HG02938 (cell line): ENCODE measurements at regions not wholly inside any gene's neighbourhood (a gene's known extent, or its start where the extent isn't known, plus 50 kb on each side); places are given as distances from the start of the nearest gene placed in this dataset.
"Not testable (repeated sequence)": the region's sequence is repeated elsewhere in the genome, so short reads cannot be mapped to it uniquely, and the experiment has no call there.

Source experiments
- ATAC-seq: cut with Tn5 transposase; IDR thresholded peaks from one replicate; pipeline ENCODE4 v1.9.1; 2021; ENCODE audit warnings: mild to moderate bottlenecking, moderate library complexity; ENCODE audit not compliant: unreplicated experiment

DNA sequence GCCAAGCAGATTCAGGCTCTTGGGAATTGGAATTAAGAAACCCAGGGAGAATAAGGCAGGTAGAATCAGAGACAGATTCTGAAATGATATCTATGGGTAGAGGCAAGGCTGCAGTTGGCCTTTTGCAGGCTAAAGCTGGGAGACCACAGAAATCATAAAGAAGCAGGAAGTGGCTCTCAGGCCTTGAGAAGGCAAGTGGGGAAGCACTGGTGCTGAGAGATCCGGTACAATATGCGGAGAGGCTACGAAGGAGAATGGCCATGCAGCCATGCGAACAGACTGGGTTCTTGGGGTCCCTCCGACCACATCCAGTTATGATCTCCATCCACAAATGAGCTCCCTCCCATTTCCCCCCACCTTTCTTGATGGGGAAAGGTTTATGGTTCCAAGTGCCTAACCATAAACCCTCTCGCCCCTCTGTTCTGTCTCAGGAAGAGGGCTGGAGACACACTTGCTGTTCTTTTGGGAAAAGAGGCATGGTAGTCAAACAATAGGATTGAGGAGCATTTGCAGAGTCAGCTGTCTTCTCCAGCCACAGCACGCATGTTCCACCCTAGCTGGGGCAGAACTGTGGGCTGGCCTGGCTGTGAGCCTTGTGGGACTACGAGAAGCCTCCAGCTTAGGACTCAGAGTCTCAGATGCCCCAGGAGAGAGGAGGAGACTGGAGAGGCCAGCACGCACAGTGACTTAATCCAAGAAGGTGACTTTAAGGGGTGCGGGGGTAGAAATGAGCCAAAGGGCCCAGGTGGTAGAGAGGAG lies 99.6 kb downstream of the RPLP1 start:
- no peak for ATAC-seq

DNA sequence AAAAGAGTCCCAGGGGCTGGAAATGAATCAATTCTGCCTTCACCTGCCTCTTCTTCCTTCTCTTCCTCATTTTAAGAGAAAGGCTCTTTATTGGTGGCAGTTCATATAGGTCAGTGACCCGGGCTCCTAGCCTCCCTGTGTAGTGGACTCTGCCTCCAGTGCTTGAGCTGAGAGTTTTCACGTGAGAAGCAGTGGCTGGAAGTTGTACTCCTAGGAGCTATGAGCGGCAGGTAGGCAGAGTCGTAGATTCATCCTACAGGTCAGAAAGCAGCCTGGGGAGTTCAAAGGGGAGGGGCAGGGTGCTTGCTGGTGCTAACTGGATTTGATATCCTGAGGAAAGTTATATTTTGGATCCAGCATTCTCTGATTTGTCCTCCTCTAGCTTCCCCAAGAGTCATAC lies 101.1 kb downstream of the RPLP1 start:
- ATAC-seq, result no peak

DNA sequence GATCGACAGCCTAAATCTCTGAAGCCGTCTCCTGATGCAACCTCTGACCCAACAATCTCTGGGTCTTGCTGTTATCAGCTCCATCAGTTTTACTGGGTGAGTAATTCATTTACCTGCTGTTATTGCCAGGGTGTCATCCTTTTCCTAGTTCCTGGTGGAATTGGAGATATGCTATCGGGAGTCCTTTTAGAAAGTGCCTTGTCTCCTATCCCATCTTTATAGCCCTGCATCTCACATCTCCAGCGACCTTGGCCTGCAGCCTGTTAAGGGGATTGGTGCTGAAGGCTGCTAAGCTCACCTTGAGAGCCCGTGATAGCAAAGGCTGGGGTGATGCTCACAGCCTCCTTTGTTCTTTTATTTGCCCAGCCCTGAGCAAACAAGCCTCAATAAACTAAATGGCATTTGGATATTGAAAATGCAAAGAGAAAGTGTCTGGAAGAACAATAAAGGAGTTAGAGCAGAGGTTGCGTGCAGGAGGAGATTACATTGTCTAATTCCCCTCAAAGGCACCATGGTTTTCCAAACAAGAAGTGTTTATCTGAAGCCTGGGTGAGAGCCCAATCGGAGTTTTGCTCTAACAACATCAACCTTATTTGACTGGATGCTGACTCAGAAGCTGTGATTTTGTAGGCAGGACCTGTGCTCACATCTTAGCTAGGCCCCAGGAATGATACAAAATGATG lies 101.8 kb downstream of the RPLP1 start:
- no peak for ATAC-seq

DNA sequence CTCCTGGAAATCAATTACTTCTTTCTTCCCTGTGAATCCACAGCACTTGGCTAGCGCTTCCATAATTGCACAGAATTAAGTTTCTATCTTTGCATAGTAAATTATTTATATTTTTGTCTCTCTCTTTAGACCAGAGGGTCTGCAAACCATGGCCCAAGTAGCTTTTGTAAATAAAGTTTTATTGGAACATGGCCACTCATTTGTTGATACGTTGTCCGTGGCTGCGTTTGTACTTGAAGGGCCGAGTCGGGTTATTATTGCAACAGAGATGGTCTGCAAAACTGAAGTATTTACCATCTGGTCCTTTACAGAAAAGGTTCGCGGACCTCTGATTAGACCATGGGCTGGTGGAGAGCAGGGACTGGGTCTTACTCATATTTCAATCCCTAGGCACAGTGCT lies 102.5 kb downstream of the RPLP1 start:
- ATAC-seq, result no peak

DNA sequence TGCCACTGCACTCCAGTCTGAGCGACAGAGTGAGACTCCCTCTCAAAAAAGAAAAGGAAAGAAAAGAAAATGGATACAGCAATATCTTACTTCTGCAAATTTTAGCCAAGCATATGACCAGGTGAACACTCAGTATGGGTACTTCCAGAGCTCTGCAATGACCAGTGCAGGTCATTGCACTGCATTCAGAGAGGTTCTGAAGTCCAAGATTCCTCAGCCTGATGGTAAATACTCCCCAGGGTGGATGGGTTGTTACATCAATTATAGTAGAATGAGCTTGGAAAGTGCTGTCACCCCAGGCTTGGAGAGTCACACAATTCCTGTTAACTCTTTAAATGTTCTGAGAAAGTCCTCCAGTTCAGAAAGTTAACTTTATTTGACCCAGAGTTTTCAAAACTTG lies 103.7 kb downstream of the RPLP1 start:
- no peak for ATAC-seq

DNA sequence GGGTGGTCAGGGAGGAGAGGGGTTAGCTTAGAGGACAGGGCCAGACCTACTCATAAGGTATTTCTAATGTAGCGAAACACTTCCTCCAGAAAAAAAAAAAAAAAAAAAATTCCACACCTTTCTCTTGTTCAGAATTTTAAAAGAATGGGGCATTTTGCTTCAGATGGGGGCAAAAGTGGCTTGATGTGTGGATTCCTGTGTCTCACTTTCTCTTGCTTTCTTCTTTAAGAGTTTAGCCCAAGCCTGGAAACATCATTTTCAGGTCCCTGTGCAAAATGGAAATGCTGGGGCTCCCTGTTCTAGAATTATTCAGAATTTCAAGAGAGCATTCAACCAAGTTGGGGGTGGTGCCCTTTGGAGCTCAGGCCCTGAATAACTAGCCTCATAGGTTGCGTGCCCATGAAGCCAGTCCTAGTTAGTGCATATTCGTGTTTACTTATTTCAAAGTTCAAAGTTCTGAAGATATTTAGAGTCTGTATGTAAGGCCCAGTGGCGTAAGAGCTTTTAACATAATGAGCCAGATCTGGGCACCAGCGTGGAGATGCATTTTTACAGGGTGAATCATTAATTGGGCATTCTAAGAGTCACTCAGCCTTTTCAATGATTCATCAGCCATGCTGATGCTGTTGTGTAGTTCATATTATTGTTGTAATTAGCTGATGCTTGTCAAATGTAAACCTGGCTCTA lies 104.5 kb downstream of the RPLP1 start:
- ATAC-seq, result no peak

DNA sequence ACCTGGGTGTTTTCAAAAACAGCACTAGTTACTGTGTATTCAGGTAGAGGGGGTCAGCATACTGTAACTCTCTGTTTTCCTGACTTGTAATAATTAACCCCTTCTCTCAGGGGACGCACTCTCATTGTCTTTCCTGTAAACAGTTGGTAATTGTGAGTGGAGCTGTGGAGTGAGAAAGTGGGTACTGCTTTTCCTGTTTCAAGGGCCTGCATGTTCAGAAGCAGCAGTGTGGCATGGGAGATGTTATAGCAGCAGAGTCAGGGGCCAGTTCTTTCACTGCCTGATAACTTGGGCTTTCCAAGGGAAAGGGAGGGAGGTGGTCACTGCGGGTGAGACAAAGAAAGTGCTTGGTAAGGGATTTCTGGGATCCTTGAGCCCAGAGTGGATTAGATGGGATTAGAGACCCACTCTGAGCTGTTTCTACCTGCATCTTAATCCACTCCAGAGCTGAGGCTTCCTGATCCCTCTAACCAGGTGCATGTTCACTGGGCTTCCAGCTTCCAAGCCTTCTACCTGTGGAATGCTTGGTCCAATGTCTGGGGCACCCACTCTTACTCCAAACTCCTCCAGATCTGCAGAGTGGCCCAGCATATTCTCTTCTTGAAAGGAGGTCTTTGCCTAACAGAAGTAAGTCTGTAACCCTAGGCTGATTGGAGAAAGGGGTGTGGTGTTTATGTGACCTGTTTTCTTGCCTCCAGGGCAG lies 105.2 kb downstream of the RPLP1 start:
- ATAC-seq, result no peak

DNA sequence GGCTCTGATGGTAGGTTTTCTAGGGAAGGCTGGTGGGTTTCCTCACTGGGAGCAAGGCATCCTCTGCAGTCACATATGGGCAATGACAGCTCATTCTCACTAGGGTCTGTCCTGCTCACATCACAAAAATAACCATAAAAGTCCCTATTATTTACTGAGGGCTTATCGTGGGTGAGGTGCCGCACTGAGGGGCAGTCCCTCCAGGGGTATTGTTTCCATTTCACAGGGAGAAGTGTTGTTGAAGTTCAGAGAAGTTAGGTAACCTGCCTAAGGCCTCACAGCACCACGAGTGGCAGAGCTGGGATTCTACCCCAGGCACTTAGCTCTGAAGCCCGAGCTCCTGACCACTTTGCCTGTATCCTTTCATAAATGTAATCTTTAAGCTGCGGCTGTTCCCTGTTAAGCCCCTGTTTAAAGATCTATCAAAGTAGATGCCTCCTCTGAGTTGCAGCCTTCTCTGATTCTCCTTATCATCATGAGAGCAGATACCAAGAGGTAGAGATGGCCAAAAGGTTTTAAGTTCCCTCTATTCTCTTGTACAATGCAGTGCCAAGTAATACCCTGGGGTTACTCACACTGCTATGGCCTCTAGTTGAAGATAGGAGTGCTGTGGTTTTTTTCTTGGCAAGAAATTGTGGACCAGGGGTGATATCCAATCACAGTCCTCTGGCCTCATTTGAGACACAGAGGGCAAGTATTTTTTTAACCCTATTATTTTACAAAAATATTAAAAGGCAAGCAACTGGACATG lies 107.0 kb downstream of the RPLP1 start:
- no peak for ATAC-seq

DNA sequence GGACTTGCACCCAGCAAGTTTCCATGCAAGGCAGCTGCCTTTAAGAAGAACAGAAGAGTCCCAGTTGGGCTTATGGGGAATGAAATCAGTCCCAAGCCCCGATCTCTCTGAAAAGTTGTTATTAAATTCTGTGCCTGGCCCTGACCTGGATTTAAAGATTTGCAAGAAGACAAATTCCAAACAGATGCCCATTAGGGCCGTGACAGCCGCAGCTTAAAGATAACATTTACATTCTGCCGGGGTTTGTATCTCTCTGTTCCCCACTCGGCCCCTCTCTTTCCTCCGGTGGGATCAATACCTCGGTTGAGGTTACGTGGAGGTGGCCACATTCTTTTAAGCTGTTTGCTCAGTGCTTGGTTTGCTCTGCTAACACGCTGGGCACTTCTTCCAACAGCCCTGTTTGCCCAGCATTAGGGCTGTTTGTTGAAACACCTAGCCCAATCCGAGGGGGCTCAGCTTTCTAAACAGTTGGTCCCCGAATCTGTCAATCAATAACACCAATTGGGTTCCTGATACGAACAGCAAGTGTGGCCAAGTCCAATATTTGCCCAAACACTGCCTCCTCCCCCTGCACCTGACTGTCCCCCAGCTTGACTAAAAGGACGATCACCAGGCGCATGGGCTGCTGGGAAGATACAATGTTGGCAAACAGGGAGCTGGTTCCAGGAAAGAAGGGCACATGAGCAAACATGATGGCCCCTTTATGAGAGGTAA lies 108.6 kb downstream of the RPLP1 start:
- ATAC-seq, result no peak

DNA sequence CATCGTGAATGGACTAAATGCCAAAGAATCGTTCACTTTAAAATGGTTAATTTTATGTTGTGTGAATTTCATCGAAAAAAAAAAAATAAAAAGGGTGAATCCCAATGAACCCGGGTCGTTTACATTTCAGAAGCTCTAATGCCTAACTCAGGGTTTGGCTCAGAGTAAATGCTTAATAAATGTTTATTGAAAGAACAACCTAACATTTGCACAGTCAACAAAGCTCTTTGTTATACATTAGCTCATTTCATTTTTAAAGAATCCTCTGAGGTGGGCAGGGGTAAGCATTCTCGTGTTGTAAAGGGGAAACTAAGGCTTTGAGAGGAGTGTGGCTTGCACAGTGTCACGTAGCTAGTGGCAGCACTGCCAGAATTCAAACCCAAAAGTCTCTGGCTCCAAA lies 109.5 kb downstream of the RPLP1 start:
- no peak for ATAC-seq

DNA sequence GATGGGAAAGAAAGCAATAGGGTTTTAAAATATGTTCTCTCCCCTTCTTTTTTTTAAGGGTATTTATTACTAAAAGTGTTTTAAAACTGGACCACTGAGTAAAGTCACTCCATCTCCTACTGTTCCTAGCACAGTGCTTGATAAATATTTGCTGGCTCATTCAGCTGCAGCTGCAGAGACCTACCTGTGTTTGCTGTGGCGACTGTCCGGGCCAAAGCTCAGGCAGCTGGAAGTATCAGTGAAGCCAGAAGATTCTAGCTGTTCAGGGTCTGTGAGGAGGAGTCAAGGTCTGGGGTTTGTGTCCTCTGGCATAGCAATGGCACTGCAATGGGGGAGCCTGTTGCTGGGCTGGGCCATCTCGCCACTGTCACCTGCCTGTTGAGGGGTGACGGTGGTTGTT lies 109.9 kb downstream of the RPLP1 start:
- no peak for ATAC-seq

DNA sequence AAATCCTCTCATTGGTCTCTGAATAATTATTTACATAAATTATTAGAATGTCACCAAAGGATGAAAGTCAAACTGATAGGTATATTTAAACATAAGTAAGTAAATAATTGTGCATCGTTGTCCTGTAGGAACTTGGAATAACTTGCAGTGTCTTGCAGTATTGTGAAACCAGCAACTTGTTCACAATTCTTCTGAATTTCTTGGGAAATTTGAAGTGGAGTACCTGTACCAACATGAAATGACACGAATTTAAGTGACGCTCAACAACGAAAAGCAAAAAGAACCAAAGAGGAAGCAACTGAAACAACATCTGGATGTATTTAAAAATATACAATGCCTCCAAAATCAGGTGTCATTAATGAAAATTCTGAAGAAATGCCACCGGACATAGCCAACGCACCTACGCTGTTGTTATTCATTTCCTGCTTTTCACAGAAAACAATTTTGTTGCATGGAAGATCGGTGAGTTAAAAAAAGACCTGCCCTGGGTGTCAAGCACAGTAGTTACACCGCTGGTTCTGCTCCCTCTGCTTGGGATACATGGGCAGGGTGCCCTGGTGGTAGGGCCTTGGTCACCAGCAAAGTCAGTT lies 112.5 kb downstream of the RPLP1 start:
- no peak for ATAC-seq

DNA sequence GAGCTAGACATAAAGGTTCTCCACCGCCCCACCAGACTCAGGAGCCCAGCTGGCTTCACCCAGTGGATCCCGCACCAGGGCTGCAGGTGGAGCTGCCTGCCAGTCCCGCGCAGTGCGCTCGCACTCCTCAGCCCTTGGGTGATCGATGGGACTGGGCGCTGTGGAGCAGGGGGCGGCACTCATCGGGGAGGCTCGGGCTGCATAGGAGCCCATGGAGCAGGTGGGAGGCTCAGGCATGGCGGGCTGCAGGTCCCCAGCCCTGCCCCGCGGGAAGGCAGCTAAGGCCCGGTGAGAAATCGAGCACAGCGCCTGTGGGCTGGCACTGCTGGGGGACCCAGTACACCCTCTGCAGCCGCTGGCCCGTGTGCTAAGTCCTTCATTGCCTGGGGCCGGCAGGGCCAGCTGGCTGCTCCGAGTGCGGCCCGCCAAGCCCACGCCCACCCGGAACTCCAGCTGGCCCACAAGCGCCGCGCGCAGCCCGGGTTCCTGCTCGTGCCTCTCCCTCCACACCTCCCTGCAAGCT lies 114.7 kb downstream of the RPLP1 start:
- ATAC-seq, result not testable (repeated sequence)

DNA sequence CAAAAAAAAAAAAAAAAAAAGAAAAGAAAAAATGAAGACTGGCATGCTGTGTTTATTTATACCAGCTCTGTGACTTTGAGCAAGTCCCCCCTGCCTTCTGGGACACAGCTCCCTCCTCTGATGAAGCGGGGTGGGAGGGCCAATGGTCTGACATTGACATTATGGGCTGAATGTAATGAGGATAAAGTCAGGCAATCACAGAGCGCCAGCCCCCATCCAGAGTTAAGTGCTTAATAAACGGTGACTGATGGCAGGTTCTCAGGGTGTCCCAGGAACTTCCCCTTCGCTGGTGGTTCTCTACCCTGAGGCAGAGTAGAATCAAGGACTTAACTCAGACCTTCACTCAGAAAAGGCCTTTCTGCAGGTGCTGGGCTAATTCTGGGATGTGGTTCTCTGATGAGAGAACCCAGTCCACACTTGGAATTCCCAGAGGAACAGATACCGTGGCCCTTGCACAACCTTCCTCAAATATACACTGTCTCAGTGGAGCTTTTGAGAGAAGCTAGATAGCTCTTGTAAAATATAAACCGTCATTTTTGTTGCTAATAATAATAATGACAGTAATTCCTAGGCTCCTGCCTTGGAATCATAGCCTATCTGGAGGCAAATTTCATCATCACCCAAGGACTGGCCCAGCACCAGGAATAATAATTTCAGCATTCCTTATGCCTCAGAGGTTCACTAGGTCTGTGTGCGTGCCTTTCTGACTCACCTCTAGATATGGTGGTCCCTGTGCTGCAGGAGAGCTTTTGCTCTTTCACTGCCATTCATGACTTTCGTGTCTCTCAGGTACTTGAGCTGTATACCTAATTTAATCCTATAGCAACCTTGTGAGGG lies 115.8 kb downstream of the RPLP1 start:
- ATAC-seq, result no peak

DNA sequence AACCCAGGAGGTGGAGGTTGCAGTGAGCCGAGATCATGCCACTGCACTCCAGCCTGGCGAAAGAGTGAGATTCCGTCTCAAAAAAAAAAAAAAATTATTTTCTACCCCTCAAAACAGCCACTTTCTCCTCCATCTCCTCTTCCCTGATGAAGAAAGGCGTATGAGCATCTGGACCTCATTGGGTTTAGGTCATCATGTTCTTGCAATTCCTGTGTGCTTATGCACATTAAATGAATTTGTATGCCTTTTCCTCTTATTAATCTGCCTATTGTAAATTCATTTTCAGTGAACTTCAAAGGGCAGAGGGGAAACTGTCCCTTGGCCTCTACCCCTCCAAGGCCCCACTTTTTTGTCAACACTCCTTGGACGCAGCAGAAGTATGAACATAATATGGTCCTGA lies 117.8 kb downstream of the RPLP1 start:
- no peak for ATAC-seq

DNA sequence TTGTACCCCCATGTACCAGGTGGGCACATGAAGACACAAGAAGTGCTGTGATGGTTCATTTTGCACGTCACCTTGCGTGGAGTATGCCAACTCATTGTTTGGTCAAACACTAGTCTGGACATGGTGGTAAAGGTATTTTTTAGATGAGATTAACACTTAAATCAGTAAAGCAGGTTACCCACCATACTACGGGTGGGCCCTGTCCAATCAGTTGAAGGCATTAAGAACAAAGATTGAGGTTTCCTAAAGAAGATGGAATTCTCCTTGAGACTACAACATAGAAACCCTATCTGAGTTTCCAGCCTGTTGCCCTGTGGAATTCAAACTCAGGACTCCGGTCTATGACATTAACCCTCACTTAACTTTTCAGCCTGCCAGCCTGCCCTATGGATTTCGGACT lies 118.4 kb downstream of the RPLP1 start:
- ATAC-seq, result no peak

DNA sequence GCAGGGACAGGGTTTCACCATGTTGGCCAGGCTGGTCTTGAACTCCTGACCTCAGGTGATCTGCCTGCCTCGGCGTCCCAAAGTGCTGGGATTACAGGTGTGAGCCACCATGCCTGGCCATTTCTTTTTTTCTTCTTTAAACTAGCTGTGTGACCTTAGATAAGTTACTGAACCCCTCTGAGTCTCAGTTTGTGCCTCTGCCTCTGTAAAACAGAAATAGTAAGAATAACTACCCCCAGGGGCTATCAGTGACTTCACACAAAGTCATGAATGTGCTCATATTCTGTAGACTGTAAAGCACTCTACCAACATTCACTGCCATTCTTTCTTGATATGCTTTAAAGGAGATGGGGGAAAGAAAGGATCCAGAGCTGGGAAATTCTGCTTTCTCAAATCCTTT lies 120.7 kb downstream of the RPLP1 start:
- not testable (repeated sequence) for ATAC-seq

DNA sequence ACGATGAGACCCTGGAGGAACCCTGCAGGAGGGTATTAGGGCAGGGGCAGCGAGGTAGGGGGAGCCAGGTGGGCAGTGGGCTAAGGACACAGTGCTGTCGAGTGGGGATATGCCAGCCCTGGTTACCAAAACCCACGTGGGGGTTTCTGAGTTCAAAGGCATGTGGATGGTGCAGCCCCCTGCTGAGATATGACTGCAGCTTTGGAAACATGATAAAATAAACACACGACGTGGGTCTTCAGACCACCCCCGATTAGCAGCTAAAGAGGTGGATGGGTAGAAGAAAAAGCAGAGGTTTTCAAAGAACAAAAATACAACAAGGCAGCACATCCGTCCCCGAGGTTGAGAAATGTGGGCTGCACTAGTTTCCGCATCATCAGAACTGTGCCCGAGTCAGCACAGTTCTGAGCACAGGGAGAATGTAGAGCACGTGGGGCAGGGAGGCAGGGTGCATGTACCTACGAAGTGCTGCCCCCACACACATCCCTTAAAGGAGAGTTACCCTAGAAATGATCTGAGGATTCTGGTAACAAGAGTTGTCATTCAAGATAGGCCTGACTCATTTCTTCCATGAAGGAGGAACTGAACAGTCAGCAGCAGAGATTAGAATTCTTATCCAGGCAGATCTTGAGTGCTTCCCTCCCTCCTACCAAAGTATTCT lies 121.3 kb downstream of the RPLP1 start:
- ATAC-seq, result no peak
